ENCODE measurements at regions not wholly inside any gene's neighbourhood (a gene's known extent, or its start where the extent isn't known, plus 50 kb on each side); places are given as distances from the start of the nearest gene placed in this dataset.
A peak's percentile ranks its signal among the peaks of the same experiment; 100 is the strongest.

DNA sequence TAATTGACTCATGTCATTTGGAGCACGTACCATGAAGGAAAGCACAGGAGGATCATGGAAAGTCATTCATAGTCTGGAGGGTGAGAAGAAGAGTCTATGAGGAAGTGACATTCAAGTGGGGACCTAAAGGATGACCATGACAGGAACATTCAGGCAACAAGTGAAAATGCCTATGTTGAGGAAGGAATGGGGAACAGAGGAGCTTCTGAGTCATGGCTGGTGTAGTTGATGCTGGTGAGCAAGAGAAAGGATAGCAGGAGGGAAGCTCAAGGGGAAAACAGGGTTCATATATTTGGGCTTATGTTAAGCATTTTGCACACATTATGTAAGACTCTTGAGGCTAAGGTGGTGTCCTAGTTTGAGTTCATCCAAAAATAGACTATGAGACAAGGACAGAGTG is 318.6 kb downstream of the HNRNPD start:
- no peak for DNase-seq
- peaks cover 8% of the 10 kb centered on the region for H3K27me3 Mint-ChIP-seq (ENCODE audit: low read depth)
- no peaks in the 10 kb centered on the region for H3K4me1 Mint-ChIP-seq (ENCODE audit: low read depth)
- no peak overlapping the region for H3K4me3 Mint-ChIP-seq
- no peak overlapping the region for H3K27ac Mint-ChIP-seq
- no peaks in the 10 kb centered on the region for H3K9me3 Mint-ChIP-seq
- H3K36me3 Mint-ChIP-seq (ENCODE audit: low read depth) = no peaks in the 10 kb centered on the region
- intact Hi-C loops (cut with micrococcal nuclease) = no loop called here
- CTCF ChIA-PET = no interaction called here

DNA sequence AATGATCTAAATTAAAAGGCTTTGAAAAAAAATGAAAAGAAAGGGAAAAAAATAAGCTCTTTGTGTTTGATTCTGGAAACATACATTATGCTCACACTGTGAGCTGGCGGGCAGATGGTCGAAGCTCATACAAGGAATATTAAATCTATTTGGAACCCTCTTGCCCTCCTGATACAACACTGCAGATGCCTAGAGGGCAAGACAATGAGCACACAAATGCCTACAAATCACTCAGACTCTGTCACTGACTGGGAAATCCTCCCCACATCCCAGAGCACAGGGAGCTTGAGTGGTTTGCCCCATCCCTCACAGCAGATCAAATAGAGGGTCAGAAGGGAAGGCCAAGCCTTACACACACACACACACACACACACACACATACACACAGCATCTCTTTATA is 320.4 kb downstream of the HNRNPD start:
- no peaks in the 10 kb centered on the region for H3K36me3 Mint-ChIP-seq (ENCODE audit: low read depth)
- H3K9me3 Mint-ChIP-seq = no peaks in the 10 kb centered on the region
- H3K27me3 Mint-ChIP-seq (ENCODE audit: low read depth) = peaks cover 8% of the 10 kb centered on the region
- intact Hi-C loops (cut with micrococcal nuclease) = no loop called here
- H3K27ac Mint-ChIP-seq = no peak overlapping the region
- no peaks in the 10 kb centered on the region for H3K4me1 Mint-ChIP-seq (ENCODE audit: low read depth)
- DNase-seq = no peak
- CTCF ChIA-PET = no interaction called here
- H3K4me3 Mint-ChIP-seq = no peak overlapping the region

DNA sequence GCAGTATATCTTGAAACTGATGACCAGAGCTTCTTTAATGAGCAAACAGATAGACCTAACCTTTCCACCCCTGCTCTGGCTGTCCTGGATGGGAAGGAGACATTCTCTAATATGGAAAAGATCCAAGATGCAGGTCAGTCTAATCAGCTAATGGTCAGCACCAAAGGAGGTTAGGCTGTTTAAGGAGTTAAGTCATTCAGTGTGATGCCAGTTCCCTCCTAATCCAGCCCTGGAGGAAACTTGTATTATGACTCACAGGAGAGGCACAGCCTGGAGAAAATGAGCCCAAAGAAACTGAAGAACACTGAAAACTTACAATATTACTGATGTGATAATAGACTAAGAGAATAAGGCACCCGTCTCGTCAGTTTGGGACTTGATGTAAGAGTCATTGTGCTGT is 323.0 kb downstream of the HNRNPD start:
- Mint-ChIP-seq H3K4me1 (ENCODE audit: low read depth) (no peaks in the 10 kb centered on the region), H3K36me3 (ENCODE audit: low read depth) (no peaks in the 10 kb centered on the region), H3K27me3 (ENCODE audit: low read depth) (peaks cover 16% of the 10 kb centered on the region), H3K4me3 (no peak overlapping the region), H3K27ac (no peak overlapping the region), H3K9me3 (no peaks in the 10 kb centered on the region)
- no peak for DNase-seq
- intact Hi-C loops (cut with micrococcal nuclease) = no loop called here
- CTCF ChIA-PET = interaction anchor here (0.6 kb wide), 1 partner anchor 70 kb away, joined by 3 read pairs; no protein-coding TSS in a partner anchor

DNA sequence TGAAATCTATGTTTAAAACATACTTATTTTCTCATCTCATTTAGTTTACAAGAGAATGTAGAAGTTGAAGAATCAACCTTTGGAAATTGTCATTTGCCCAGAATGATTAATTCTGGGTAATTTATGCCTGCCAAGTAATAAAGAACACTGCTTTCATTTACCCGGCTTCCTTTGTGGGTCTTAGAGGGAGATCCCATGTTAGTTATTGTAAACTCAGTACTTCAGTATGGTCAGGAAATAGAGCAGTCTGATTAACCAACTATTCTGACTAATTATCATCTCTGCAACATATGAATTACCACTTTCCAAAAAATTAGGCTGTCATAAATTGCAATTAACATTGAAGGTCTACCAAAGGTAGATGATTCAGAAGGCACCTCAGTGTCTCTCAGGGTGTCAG is 324.5 kb downstream of the HNRNPD start:
- H3K4me3 Mint-ChIP-seq = no peak overlapping the region
- CTCF ChIA-PET = no interaction called here
- DNase-seq = no peak
- H3K36me3 Mint-ChIP-seq (ENCODE audit: low read depth) = no peaks in the 10 kb centered on the region
- peaks cover 26% of the 10 kb centered on the region for H3K27me3 Mint-ChIP-seq (ENCODE audit: low read depth)
- intact Hi-C loops (cut with micrococcal nuclease) = no loop called here
- no peak overlapping the region for H3K27ac Mint-ChIP-seq
- H3K9me3 Mint-ChIP-seq = no peaks in the 10 kb centered on the region
- H3K4me1 Mint-ChIP-seq (ENCODE audit: low read depth) = no peaks in the 10 kb centered on the region

DNA sequence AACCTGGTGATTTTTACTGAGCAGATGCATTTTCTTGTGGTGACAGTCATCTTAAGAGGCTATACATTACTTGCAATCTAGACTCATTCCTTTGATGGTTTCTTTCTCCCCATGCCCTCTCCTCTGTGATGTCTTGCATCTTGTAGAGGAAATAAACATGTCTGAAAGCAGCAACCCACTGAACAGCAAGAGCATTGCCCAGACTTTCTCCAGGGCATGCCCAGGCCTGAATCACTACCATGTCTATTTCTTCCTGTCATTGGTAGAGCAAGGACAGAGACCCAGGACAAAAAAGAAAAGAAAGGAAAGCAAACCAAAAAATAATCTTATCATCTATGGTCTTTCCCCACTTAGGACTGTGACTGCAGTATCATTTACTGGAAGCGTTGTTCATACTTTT is 326.1 kb downstream of the HNRNPD start:
- Mint-ChIP-seq H3K27me3 (ENCODE audit: low read depth) (peaks cover 37% of the 10 kb centered on the region), H3K36me3 (ENCODE audit: low read depth) (no peaks in the 10 kb centered on the region), H3K4me3 (no peak overlapping the region)

DNA sequence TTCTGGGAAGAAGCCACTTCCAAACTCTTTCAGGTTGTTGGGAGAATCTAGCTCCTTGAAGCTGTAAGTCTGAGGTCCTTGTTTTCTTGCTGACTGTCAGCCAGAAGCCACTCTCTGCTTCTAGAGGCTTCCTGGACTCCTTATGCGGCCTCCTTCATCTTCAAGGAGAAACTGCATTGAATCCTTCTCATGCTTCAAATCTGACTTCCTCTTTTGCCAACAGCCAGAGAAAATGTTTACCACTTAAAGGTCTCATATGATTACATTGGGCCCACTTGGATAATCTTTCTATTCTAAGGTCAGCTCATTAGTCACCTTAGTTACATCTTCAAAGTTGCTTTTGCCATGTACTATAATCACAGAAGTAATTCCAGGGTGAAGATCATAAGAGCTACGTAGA is 327.0 kb downstream of the HNRNPD start:
- DNase-seq = no peak
- no peaks in the 10 kb centered on the region for H3K9me3 Mint-ChIP-seq
- no peak overlapping the region for H3K4me3 Mint-ChIP-seq
- intact Hi-C loops (cut with micrococcal nuclease) = no loop called here
- peaks cover 38% of the 10 kb centered on the region for H3K27me3 Mint-ChIP-seq (ENCODE audit: low read depth)
- peaks cover 15% of the 10 kb centered on the region for H3K4me1 Mint-ChIP-seq (ENCODE audit: low read depth)
- no peak overlapping the region for H3K27ac Mint-ChIP-seq
- CTCF ChIA-PET = interaction anchor here (0.6 kb wide), 1 partner anchor 133 kb away, joined by 3 read pairs; no protein-coding TSS in a partner anchor
- H3K36me3 Mint-ChIP-seq (ENCODE audit: low read depth) = no peaks in the 10 kb centered on the region

More for the DNA sequence above, 326.1 kb downstream of the HNRNPD start:
- Mint-ChIP-seq H3K4me1 (ENCODE audit: low read depth) (peaks cover 9% of the 10 kb centered on the region), H3K9me3 (no peaks in the 10 kb centered on the region), H3K27ac (no peak overlapping the region)
- DNase-seq = no peak
- CTCF ChIA-PET = no interaction called here
- intact Hi-C loops (cut with micrococcal nuclease) = no loop called here

DNA sequence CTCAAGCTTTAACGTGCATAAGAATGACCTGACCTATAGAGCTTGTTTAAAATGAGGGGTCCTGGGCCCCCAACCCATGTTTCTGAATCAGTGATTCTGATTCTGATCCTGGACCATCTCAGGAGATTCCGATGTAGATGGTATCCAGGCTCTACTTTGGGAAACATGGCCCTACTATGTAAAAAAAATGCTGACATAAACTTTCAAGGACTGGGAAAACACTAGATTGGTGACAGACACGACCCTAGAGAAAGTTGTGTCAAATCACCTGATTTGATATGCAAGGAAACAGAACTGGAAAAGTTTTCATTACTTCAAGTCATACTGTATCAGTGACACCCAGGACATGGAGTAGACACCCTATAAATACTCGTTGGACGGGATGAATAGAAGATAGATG is 328.5 kb downstream of the HNRNPD start:
- intact Hi-C loops (cut with micrococcal nuclease) = no loop called here
- CTCF ChIA-PET = interaction anchor here (0.6 kb wide), 1 partner anchor 225 kb away, joined by 3 read pairs; no protein-coding TSS in a partner anchor
- no peak overlapping the region for H3K4me3 Mint-ChIP-seq

DNA sequence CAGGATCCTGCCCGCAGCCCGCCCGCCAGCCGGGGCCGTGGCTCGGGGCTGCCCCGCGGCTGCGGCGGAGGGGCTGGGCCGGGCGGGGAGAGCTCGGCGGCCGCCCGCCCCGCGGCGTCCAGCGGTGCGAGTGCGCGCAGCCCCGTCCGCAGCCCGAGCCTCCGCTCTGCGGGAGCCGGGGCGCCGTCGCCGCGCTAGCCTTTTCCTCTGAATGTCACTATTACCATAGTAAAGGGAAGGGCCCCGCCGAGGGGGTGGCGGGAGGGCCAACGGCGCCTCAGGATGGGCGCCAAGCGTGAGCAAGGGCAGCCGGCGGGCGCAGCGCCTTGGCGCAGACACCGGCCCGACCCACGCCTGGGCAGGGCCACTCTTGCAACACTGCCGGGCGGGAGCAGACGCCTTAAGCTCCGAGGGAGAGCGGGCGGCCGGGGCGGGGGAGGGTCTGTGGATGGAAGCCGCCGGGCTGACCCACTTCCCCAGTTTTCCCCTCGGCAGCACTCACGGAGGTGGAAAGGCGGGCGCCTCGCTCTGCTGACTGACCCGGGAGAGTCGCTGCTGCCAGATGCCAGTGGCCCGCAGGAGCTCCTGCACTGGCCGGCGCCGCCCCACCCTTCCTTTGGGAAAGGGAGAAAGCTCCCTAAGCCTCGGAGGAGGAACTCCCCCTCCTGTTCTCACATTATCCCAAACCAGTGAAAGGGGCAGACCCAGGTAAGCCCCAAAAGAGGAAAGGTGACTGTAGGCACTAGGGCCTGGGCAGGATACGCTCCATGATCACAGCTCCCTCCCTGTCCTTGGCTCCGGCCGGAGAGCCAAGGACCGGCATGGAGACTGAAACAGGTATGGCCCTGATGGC is 329.4 kb downstream of the HNRNPD start:
- Mint-ChIP-seq H3K4me3 (peak overlapping the region; percentile 12), H3K4me1 (ENCODE audit: low read depth) (peaks cover 19% of the 10 kb centered on the region)
- CTCF ChIA-PET = interaction anchor here (0.6 kb wide), 1 partner anchor 225 kb away, joined by 3 read pairs; no protein-coding TSS in a partner anchor

More for the DNA sequence above, 328.5 kb downstream of the HNRNPD start:
- peaks cover 19% of the 10 kb centered on the region for H3K4me1 Mint-ChIP-seq (ENCODE audit: low read depth)
- no peak overlapping the region for H3K27ac Mint-ChIP-seq
- no peak for DNase-seq
- no peaks in the 10 kb centered on the region for H3K9me3 Mint-ChIP-seq
- H3K27me3 Mint-ChIP-seq (ENCODE audit: low read depth) = peaks cover 43% of the 10 kb centered on the region
- no peaks in the 10 kb centered on the region for H3K36me3 Mint-ChIP-seq (ENCODE audit: low read depth)

DNA sequence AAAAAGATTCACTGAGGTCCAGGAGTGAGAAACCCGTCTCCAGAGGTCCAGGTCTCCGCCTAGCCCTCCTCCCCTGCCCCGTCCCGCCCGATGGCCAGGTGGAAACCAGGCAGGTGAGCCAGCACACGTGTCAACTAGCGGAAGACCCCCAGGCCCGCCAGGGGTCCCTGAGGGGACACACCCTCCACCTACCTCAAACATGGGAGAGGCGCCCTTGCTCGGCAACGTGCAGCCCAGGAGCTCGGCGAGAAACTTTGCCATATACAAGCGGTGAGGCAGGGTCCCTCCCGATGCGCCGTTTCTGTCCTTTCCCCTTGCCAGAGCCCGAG is 330.0 kb downstream of the HNRNPD start:
- no peak overlapping the region for H3K27ac Mint-ChIP-seq
- H3K4me3 Mint-ChIP-seq = peak overlapping the region; percentile 50
- H3K36me3 Mint-ChIP-seq (ENCODE audit: low read depth) = no peaks in the 10 kb centered on the region
- peaks cover 19% of the 10 kb centered on the region for H3K4me1 Mint-ChIP-seq (ENCODE audit: low read depth)
- CTCF ChIA-PET = no interaction called here
- intact Hi-C loops (cut with micrococcal nuclease) = loop anchor here (5.0 kb wide), 2 partner anchors 121 to 224 kb away; no protein-coding TSS in a partner anchor
- H3K9me3 Mint-ChIP-seq = no peaks in the 10 kb centered on the region
- DNase-seq = peak; percentile 10
- H3K27me3 Mint-ChIP-seq (ENCODE audit: low read depth) = peaks cover 49% of the 10 kb centered on the region

More for the DNA sequence above, 329.4 kb downstream of the HNRNPD start:
- H3K27me3 Mint-ChIP-seq (ENCODE audit: low read depth) = peaks cover 44% of the 10 kb centered on the region
- intact Hi-C loops (cut with micrococcal nuclease) = loop anchor here (5.0 kb wide), 2 partner anchors 122 to 223 kb away; no protein-coding TSS in a partner anchor
- H3K36me3 Mint-ChIP-seq (ENCODE audit: low read depth) = no peaks in the 10 kb centered on the region
- DNase-seq = peak; percentile 18
- H3K9me3 Mint-ChIP-seq = no peaks in the 10 kb centered on the region
- no peak overlapping the region for H3K27ac Mint-ChIP-seq

DNA sequence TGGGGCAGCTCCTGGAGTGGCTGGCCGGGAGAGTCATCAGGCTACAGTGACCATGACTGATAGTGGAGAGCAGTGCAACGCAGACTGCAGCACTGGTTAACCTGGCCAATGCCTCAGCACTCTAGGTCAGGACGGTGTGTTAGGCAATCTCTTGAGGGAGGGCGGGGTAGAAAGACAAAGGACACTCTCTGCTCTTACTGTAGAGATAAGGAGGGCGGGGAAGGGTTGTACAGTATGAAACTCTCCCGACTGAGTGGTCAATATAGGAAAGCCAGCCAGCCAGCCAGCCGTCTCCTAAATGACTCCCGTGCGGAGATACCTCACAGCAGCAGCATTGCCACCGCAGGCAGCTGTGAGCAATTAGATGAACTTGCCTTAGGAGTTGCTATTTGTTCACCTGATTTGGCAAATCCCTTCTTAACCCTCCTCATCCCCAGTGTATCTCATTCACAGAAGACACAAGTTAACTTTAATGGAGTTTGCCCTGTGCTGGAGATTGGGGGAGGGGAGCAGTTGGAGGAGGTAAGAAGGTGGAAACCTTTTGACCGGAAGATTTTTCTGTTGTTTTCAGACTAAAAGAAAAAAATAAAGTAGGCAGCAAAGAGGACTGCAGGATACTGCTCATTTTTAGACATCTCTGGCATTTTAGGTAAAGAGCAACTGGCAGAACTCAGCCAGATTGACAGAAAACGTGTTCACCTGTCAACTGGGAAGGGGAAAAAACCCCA is 330.5 kb downstream of the HNRNPD start:
- Mint-ChIP-seq H3K4me3 (peak overlapping the region; percentile 50), H3K36me3 (ENCODE audit: low read depth) (no peaks in the 10 kb centered on the region), H3K27me3 (ENCODE audit: low read depth) (peaks cover 53% of the 10 kb centered on the region), H3K4me1 (ENCODE audit: low read depth) (peaks cover 19% of the 10 kb centered on the region), H3K27ac (no peak overlapping the region), H3K9me3 (no peaks in the 10 kb centered on the region)
- CTCF ChIA-PET = no interaction called here
- intact Hi-C loops (cut with micrococcal nuclease) = loop anchor here (5.0 kb wide), 2 partner anchors 121 to 224 kb away; no protein-coding TSS in a partner anchor
- DNase-seq = no peak

DNA sequence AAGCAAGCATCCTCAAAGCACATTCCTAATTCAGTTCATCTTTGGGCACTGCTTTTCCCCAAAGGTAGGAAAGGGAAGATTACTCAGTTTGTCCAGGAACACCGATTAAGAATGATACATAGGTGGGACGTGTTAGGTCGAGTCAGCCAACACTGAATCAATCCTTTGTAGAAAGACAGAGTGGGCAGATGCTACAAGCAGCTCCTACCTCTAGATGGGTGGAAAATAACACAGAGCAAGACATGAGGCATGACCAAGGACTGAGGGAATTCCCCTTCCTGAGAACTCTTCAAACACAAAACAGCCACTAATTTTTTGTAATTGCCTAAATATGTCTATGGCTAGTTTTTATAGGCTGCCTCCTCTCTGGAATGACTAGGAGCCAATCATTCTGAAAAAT is 331.7 kb downstream of the HNRNPD start:
- Mint-ChIP-seq H3K9me3 (no peaks in the 10 kb centered on the region), H3K36me3 (ENCODE audit: low read depth) (no peaks in the 10 kb centered on the region), H3K4me1 (ENCODE audit: low read depth) (peaks cover 19% of the 10 kb centered on the region), H3K4me3 (no peak overlapping the region), H3K27me3 (ENCODE audit: low read depth) (peaks cover 55% of the 10 kb centered on the region), H3K27ac (no peak overlapping the region)
- no peak for DNase-seq
- intact Hi-C loops (cut with micrococcal nuclease) = loop anchor here (5.0 kb wide), 2 partner anchors 120 to 225 kb away; no protein-coding TSS in a partner anchor
- CTCF ChIA-PET = no interaction called here

DNA sequence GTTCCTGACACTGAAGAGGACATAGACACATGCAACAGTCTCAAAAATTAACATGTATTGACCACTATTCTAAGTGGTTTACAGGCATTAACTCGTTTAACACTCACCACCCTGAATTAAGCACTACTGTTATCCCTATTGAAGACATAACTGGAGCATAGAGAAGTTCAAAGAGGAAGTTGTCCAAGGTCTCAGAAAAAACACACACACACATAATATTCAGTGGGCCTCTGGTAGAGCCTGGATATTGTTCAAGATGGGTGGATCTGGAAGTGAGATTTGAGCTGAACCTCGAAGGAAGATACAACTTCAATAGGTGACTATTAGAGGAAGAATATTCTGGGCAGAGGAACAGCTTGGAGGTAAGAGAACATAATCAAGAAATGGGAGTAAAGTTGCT is 334.9 kb downstream of the HNRNPD start:
- no peaks in the 10 kb centered on the region for H3K9me3 Mint-ChIP-seq
- CTCF ChIA-PET = interaction anchor here (1.5 kb wide), 1 partner anchor 230 kb away, joined by 5 read pairs; no protein-coding TSS in a partner anchor
- no peaks in the 10 kb centered on the region for H3K36me3 Mint-ChIP-seq (ENCODE audit: low read depth)
- peaks cover 19% of the 10 kb centered on the region for H3K4me1 Mint-ChIP-seq (ENCODE audit: low read depth)
- peaks cover 44% of the 10 kb centered on the region for H3K27me3 Mint-ChIP-seq (ENCODE audit: low read depth)
- no peak for DNase-seq
- no peak overlapping the region for H3K27ac Mint-ChIP-seq
- intact Hi-C loops (cut with micrococcal nuclease) = no loop called here
- no peak overlapping the region for H3K4me3 Mint-ChIP-seq

Data from activated naive CD4-positive, alpha-beta T cell treated with anti-CD3 and anti-CD28 coated beads for 36 hours (primary cell).